Neural cell (in vitro differentiated cells): ENCODE measurements at regions not wholly inside any gene's neighbourhood (a gene's known extent, or its start where the extent isn't known, plus 50 kb on each side); places are given as distances from the start of the nearest gene placed in this dataset.

Experiments used
- H2AFZ ChIP-seq: fragments of 200-600, 300-800 bp; sonication (generic), shearing (Covaris generic); 2 replicates; pipeline ENCODE4 v1.6.0; 2014; ENCODE audit warnings: low read depth, mild to moderate bottlenecking, antibody characterized with exemption, low read length, moderate library complexity
- H3F3A ChIP-seq: fragments of 200-600 bp; shearing (Covaris generic); 2 replicates; pipeline ENCODE4 v1.6.1; 2016; ENCODE audit warnings: mild to moderate bottlenecking, moderate library complexity, mixed read lengths, antibody characterized with exemption, low read length; ENCODE audit not compliant: insufficient read depth, poor library complexity, severe bottlenecking
- H3K27ac ChIP-seq: fragments of 200-600, 300-800 bp; sonication (generic), shearing (Covaris generic); 2 replicates; pipeline ENCODE4 v1.5.1; 2014; ENCODE audit warnings: mild to moderate bottlenecking, low read length, moderate library complexity
- H3K27me3 ChIP-seq: fragments of 300-800, 200-600 bp; sonication (generic), shearing (Covaris generic); 2 replicates; pipeline ENCODE4 v1.6.0; 2014; ENCODE audit warnings: mild to moderate bottlenecking, low read depth, low read length, moderate library complexity; ENCODE audit not compliant: insufficient read depth
- H3K36me3 ChIP-seq: fragments of 300-800, 200-600 bp; sonication (generic), shearing (Covaris generic); 2 replicates; pipeline ENCODE4 v1.5.1; 2014; ENCODE audit warnings: mild to moderate bottlenecking, antibody characterized with exemption, low read length, moderate library complexity; ENCODE audit not compliant: insufficient read depth
- H3K4me2 ChIP-seq: fragments of 300-800, 200-600 bp; sonication (generic), shearing (Covaris generic); 2 replicates; pipeline ENCODE4 v1.6.0; 2014; ENCODE audit warnings: mild to moderate bottlenecking, low read length
- H3K4me3 ChIP-seq: fragments of 300-800, 200-600 bp; sonication (generic), shearing (Covaris generic); 2 replicates; pipeline ENCODE4 v1.5.1; 2014; ENCODE audit warnings: mild to moderate bottlenecking, low read length, moderate library complexity
- H3K79me2 ChIP-seq: fragments of 200-600 bp; shearing (Covaris generic); replicated peaks from 2 replicates; pipeline ENCODE4 v1.6.0; 2014; ENCODE audit warnings: mild to moderate bottlenecking, low read length, moderate library complexity; ENCODE audit not compliant: insufficient read depth
- H3K9ac ChIP-seq: fragments of 300-800, 200-600 bp; sonication (generic), shearing (Covaris generic); 2 replicates; pipeline ENCODE4 v1.6.1; 2016; ENCODE audit warnings: mild to moderate bottlenecking, low read length, mixed read lengths
- H3K9me2 ChIP-seq: fragments of 200-600 bp; shearing (Covaris generic); 2 replicates; pipeline ENCODE4 v1.6.1; 2016; ENCODE audit warnings: mild to moderate bottlenecking, low read length, mixed read lengths; ENCODE audit not compliant: insufficient read depth
- H3K9me3 ChIP-seq: fragments of 200-600, 300-800 bp; sonication (generic), shearing (Covaris generic); 2 replicates; pipeline ENCODE4 v1.6.1; 2016; ENCODE audit warnings: mild to moderate bottlenecking, mixed run types, low read length, moderate library complexity, mixed read lengths
- H4K20me1 ChIP-seq: fragments of 200-600 bp; shearing (Covaris generic); 2 replicates; pipeline ENCODE4 v1.6.1; 2016; ENCODE audit warnings: mild to moderate bottlenecking, mixed run types; ENCODE audit not compliant: insufficient read depth
- EP300 ChIP-seq: fragments of 450-650 bp; conservative IDR thresholded peaks from 2 replicates; pipeline ENCODE4 v1.6.1; 2014; ENCODE audit warnings: antibody characterized with exemption, mild to moderate bottlenecking, moderate library complexity; ENCODE audit not compliant: poor library complexity, severe bottlenecking
- EZH2 ChIP-seq: fragments of 200-600, 300-800 bp; shearing (Covaris generic), sonication (generic); IDR thresholded peaks from 2 replicates; pipeline ENCODE4 v1.6.1; 2014; ENCODE audit warnings: antibody characterized with exemption, low read length, borderline replicate concordance, mild to moderate bottlenecking; ENCODE audit not compliant: insufficient read depth, poor library complexity, severe bottlenecking
- MXI1 ChIP-seq: fragments of 450-650 bp; conservative IDR thresholded peaks from 2 replicates; pipeline ENCODE4 v1.6.1; 2014; ENCODE audit warnings: antibody characterized with exemption, mild to moderate bottlenecking; ENCODE audit not compliant: poor library complexity, severe bottlenecking
- POLR2AphosphoS5 ChIP-seq: IDR thresholded peaks from 2 replicates; pipeline ENCODE4 v1.6.1; 2012
- RAD21 ChIP-seq: fragments of 450-650 bp; conservative IDR thresholded peaks from 2 replicates; pipeline ENCODE4 v1.6.1; 2014; ENCODE audit warnings: antibody characterized with exemption, mild to moderate bottlenecking, moderate library complexity
- SMC3 ChIP-seq: fragments of 450-650 bp; conservative IDR thresholded peaks from 2 replicates; pipeline ENCODE4 v1.6.1; 2014; ENCODE audit warnings: antibody characterized with exemption, mild to moderate bottlenecking, moderate library complexity; ENCODE audit not compliant: poor library complexity
- TAF1 ChIP-seq: IDR thresholded peaks from 2 replicates; pipeline ENCODE4 v1.6.1; 2012; ENCODE audit warnings: low read depth
- TF ChIP-seq, protein P1 (sequence below): fragments of 450-650 bp; IDR thresholded peaks from 2 replicates; pipeline ENCODE4 v1.5.1; 2014; ENCODE audit warnings: antibody characterized with exemption, mild to moderate bottlenecking, moderate library complexity; ENCODE audit not compliant: poor library complexity, severe bottlenecking
- TF ChIP-seq, protein P2 (sequence below): IDR thresholded peaks from 2 replicates; pipeline ENCODE4 v1.6.1; 2012; ENCODE audit warnings: borderline replicate concordance

DNA sequence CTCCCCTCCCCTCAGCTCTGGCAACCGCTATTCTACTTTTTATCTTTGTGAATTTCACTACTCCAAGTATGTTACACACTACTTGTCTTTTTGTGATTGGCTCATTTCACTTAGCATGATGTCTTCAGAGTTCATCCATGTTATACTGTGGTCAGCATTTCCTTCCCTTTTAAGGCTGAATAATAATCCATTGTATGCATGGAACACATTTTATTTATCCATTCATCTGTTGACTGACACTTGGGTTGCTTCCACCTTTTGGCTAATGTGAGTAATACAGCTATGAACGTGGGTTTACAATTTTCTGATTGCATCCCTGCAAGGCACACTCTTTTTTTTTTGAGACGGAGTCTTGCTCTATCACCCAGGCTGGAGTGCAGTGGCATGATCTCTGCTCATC is 53.0 kb upstream of the FUT8 start:
- no peaks in the 10 kb centered on the region for H3K9me3 ChIP-seq

GRCh38 chr14:65360144-65360784 is 52.3 kb upstream of the FUT8 start:
- no peaks in the 10 kb centered on the region for H3K27me3 ChIP-seq
- no peak overlapping the region for H3K4me3 ChIP-seq
- H3K9me2 ChIP-seq: no peaks in the 10 kb centered on the region
- TF ChIP-seq EZH2 (no peak), RAD21 (no peak), SMC3 (no peak), MXI1 (no peak), TAF1 (no peak), POLR2AphosphoS5 (no peak), EP300 (no peak)
- TF ChIP-seq, protein P1, sequence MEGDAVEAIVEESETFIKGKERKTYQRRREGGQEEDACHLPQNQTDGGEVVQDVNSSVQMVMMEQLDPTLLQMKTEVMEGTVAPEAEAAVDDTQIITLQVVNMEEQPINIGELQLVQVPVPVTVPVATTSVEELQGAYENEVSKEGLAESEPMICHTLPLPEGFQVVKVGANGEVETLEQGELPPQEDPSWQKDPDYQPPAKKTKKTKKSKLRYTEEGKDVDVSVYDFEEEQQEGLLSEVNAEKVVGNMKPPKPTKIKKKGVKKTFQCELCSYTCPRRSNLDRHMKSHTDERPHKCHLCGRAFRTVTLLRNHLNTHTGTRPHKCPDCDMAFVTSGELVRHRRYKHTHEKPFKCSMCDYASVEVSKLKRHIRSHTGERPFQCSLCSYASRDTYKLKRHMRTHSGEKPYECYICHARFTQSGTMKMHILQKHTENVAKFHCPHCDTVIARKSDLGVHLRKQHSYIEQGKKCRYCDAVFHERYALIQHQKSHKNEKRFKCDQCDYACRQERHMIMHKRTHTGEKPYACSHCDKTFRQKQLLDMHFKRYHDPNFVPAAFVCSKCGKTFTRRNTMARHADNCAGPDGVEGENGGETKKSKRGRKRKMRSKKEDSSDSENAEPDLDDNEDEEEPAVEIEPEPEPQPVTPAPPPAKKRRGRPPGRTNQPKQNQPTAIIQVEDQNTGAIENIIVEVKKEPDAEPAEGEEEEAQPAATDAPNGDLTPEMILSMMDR: no peak
- TF ChIP-seq, protein P2, sequence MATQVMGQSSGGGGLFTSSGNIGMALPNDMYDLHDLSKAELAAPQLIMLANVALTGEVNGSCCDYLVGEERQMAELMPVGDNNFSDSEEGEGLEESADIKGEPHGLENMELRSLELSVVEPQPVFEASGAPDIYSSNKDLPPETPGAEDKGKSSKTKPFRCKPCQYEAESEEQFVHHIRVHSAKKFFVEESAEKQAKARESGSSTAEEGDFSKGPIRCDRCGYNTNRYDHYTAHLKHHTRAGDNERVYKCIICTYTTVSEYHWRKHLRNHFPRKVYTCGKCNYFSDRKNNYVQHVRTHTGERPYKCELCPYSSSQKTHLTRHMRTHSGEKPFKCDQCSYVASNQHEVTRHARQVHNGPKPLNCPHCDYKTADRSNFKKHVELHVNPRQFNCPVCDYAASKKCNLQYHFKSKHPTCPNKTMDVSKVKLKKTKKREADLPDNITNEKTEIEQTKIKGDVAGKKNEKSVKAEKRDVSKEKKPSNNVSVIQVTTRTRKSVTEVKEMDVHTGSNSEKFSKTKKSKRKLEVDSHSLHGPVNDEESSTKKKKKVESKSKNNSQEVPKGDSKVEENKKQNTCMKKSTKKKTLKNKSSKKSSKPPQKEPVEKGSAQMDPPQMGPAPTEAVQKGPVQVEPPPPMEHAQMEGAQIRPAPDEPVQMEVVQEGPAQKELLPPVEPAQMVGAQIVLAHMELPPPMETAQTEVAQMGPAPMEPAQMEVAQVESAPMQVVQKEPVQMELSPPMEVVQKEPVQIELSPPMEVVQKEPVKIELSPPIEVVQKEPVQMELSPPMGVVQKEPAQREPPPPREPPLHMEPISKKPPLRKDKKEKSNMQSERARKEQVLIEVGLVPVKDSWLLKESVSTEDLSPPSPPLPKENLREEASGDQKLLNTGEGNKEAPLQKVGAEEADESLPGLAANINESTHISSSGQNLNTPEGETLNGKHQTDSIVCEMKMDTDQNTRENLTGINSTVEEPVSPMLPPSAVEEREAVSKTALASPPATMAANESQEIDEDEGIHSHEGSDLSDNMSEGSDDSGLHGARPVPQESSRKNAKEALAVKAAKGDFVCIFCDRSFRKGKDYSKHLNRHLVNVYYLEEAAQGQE: no peak
- H3K9me3 ChIP-seq: no peaks in the 10 kb centered on the region
- H3F3A ChIP-seq: no peaks in the 10 kb centered on the region
- no peaks in the 10 kb centered on the region for H3K79me2 ChIP-seq
- H3K36me3 ChIP-seq: no peaks in the 10 kb centered on the region
- no peak overlapping the region for H2AFZ ChIP-seq
- H3K9ac ChIP-seq: no peak overlapping the region
- H4K20me1 ChIP-seq: no peaks in the 10 kb centered on the region
- no peak overlapping the region for H3K4me2 ChIP-seq
- no peak overlapping the region for H3K27ac ChIP-seq

More for the DNA sequence above, 53.0 kb upstream of the FUT8 start:
- no peak overlapping the region for H3K4me2 ChIP-seq
- no peaks in the 10 kb centered on the region for H3K9me2 ChIP-seq
- no peak overlapping the region for H3K9ac ChIP-seq
- no peak overlapping the region for H2AFZ ChIP-seq
- no peaks in the 10 kb centered on the region for H3K27me3 ChIP-seq
- TF ChIP-seq, protein P1: no peak
- TF ChIP-seq MXI1: no peak
- no peak for TF ChIP-seq EP300
- TF ChIP-seq, protein P2: no peak
- TF ChIP-seq SMC3: no peak
- no peak for TF ChIP-seq TAF1
- no peak for TF ChIP-seq POLR2AphosphoS5
- TF ChIP-seq RAD21: no peak
- TF ChIP-seq EZH2: no peak
- no peaks in the 10 kb centered on the region for H3K79me2 ChIP-seq
- no peak overlapping the region for H3K4me3 ChIP-seq
- H3K27ac ChIP-seq: no peak overlapping the region
- no peaks in the 10 kb centered on the region for H3F3A ChIP-seq
- H3K36me3 ChIP-seq: no peaks in the 10 kb centered on the region
- no peaks in the 10 kb centered on the region for H4K20me1 ChIP-seq
